Naive B cell (primary cell): ENCODE measurements at regions not wholly inside any gene's neighbourhood (a gene's known extent, or its start where the extent isn't known, plus 50 kb on each side); places are given as distances from the start of the nearest gene placed in this dataset.
"Not testable (repeated sequence)": the region's sequence is repeated elsewhere in the genome, so short reads cannot be mapped to it uniquely, and the experiment has no call there.

Experiments
- ATAC-seq, 2 donors: fragments of 150-1000 bp; cut with Tn5 transposase; 2 replicates each; pipeline ENCODE4 v1.10.0; 2021; ENCODE audit warnings: low read depth in 2 of 2, mild to moderate bottlenecking in 2 of 2, moderate library complexity in 2 of 2
- DNase-seq: peaks from one replicate; pipeline ENCODE4 v3.0.0; 2022
- H3K27ac Mint-ChIP-seq, 6 donors: one replicate each; pipeline ENCODE4 v1.8.0; 2020 to 2022; ENCODE audit warnings: mild to moderate bottlenecking in 6 of 6, mixed read lengths in 6 of 6, moderate library complexity in 5 of 6, inconsistent platforms in 2 of 6
- H3K27me3 Mint-ChIP-seq, 3 donors: one replicate each; pipeline ENCODE4 v1.8.0; 2021 to 2022; ENCODE audit warnings: mixed read lengths in 3 of 3, mild to moderate bottlenecking in 1 of 3
- H3K36me3 Mint-ChIP-seq, 2 donors: one replicate each; pipeline ENCODE4 v1.8.0; 2020 to 2022; ENCODE audit warnings: mixed read lengths in 2 of 2, inconsistent platforms in 1 of 2, mild to moderate bottlenecking in 1 of 2
- H3K4me1 Mint-ChIP-seq, 3 donors: one replicate each; pipeline ENCODE4 v1.8.0; 2020 to 2022; ENCODE audit warnings: mixed read lengths in 3 of 3, inconsistent platforms in 1 of 3, mild to moderate bottlenecking in 1 of 3, moderate library complexity in 1 of 3
- H3K4me3 Mint-ChIP-seq, 8 donors: one replicate each; pipeline ENCODE4 v1.8.0; 2020 to 2022; ENCODE audit warnings: mild to moderate bottlenecking in 8 of 8, mixed read lengths in 8 of 8, moderate library complexity in 8 of 8, inconsistent platforms in 2 of 8
- H3K9me3 Mint-ChIP-seq, 7 donors: one replicate each; pipeline ENCODE4 v1.8.0; 2020 to 2022; ENCODE audit warnings: mixed read lengths in 7 of 7, mild to moderate bottlenecking in 5 of 7, inconsistent platforms in 2 of 7, moderate library complexity in 1 of 7

DNA sequence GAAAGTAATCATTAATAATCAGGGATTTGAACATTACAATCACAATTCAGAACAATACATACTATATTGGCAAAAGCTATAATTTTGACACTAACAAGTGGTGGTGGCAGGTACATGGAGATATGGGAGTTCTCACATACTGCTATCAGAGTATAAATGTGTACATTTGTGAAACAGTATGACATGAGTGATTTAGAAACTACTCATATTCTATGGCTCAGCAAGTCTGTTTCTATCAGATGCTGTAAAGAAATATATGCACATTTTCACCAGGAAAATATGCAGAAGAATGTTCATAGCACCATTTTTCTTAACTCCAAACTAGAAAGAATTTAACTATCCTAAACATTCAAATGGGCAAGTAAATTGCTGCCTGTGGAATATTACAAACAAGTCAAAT, 620.0 kb downstream of the SH2D4B start:
- no peak overlapping the region for H3K27ac Mint-ChIP-seq
- peaks cover 0 to 1% (median 0%) of the 10 kb centered on the region in 7 donors for H3K9me3 Mint-ChIP-seq
- peaks cover 0 to 3% (median 0%) of the 10 kb centered on the region in 3 donors for H3K27me3 Mint-ChIP-seq
- no peak overlapping the region for H3K4me3 Mint-ChIP-seq
- H3K4me1 Mint-ChIP-seq = no peaks in the 10 kb centered on the region
- DNase-seq (no peak), ATAC-seq (no peak)
- H3K36me3 Mint-ChIP-seq = no peaks in the 10 kb centered on the region

DNA sequence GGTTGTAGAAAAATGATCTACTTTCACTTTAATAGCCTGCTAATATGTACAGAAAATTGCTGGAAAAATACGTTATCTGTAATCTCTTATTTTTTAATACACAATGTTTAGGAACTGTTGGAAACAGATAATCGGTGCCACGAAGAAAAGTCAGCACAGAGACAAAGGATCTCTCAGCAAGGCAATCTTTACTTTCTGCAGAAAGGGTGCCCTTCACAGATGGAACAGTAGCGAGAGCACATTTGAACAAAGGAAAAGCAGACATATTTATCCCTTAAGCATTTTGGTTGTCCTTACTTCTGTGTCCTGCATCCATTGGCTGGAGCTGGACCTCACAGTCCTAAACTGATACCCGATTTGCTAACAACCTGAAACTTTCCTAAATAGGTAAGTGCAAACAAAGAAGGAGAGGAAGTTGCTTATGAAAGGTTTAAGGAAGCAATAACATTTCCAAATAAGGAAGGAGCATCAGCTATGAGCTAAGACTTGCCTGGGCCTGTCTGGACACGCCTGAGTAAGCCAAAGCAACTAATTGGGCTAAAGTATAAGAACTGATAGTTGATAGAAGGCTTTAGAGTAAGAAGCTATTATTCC, 640.0 kb downstream of the SH2D4B start:
- ATAC-seq (no peak), DNase-seq (no peak)
- Mint-ChIP-seq H3K9me3 (peaks cover 0 to 14% (median 3%) of the 10 kb centered on the region in 7 donors), H3K4me3 (no peak overlapping the region), H3K27ac (no peak overlapping the region), H3K27me3 (no peaks in the 10 kb centered on the region), H3K4me1 (no peaks in the 10 kb centered on the region), H3K36me3 (no peaks in the 10 kb centered on the region)

DNA sequence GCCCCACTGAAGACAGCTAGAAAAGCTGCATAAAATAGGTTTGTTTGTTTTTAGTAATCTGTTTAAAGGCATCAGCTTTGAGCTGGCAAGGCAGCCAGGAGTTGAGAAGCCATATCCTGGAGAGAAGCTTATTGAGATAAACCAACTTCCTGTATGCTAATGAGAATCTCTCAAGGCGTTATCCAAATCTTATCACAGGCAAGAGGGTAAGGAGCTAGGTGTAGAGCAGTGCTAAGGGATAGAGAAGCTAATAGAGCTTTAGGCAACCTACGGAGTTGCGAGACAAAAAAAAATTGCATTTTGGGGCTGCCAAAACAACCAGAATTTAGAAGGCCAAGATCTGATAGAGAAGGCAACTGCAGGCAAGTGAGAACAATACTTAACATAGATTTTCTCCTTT, 641.6 kb downstream of the SH2D4B start:
- no peak overlapping the region for H3K27ac Mint-ChIP-seq
- no peak for ATAC-seq
- H3K4me3 Mint-ChIP-seq = no peak overlapping the region
- H3K27me3 Mint-ChIP-seq = no peaks in the 10 kb centered on the region
- H3K4me1 Mint-ChIP-seq = no peaks in the 10 kb centered on the region
- no peaks in the 10 kb centered on the region for H3K36me3 Mint-ChIP-seq
- H3K9me3 Mint-ChIP-seq = peaks cover 0 to 14% (median 4%) of the 10 kb centered on the region in 7 donors
- no peak for DNase-seq

DNA sequence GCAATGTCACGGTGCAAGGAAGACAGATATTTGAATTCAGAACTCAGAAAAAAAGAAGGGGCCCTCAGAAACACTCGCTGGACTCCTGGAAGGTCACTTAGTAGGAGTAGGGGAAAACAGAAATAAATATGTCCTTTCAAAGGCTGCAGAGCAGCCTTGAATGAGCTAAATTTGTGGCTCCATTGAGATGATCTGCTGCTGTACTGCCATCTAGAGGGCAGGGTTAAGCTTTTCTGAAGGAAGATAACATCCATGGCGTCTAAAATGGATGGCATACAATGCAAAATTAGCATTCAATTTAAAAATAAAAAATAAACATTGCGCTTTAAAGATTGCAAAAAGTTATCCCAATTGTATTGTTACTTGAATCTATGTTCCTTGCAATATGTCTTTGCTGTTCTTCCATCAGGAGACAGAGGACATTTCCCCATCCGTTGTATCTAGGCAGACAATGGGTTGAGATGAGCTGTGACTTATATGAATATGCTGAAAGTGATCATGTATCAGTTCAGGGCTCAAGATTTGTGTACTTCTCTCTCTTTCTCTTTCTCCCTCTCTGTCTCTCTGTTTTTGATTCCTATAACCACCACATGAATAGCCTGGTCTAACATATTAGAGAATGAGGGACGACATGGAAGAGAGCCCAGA, 642.2 kb downstream of the SH2D4B start:
- ATAC-seq (no peak), DNase-seq (no peak)
- H3K36me3 Mint-ChIP-seq = no peaks in the 10 kb centered on the region
- peaks cover 0 to 14% (median 4%) of the 10 kb centered on the region in 7 donors for H3K9me3 Mint-ChIP-seq
- H3K27ac Mint-ChIP-seq = no peak overlapping the region
- H3K4me3 Mint-ChIP-seq = no peak overlapping the region
- no peaks in the 10 kb centered on the region for H3K27me3 Mint-ChIP-seq
- H3K4me1 Mint-ChIP-seq = no peaks in the 10 kb centered on the region

DNA sequence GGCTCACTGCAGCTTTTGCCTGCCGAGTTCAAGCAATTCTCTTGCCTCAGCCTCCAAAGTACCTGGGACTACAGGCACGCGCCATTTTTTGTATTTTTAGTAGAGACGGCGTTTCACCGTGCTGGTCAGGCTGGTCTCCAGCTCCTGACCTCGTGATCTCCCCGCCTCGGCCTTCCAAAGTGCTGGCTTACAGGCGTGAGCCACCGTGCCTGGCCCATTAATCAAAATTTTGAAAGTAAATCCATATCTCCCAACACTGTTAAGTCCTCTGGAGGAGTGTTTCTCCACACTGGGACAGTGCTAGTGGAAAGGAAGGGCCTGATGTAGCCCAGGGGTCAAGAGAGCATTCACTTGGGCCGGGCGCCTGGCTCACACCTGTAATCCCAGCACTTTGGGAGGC, 644.6 kb downstream of the SH2D4B start:
- H3K4me3 Mint-ChIP-seq = no peak overlapping the region
- ATAC-seq (no peak), DNase-seq (no peak)
- no peaks in the 10 kb centered on the region for H3K36me3 Mint-ChIP-seq
- H3K27me3 Mint-ChIP-seq = no peaks in the 10 kb centered on the region
- no peak overlapping the region for H3K27ac Mint-ChIP-seq
- no peaks in the 10 kb centered on the region for H3K4me1 Mint-ChIP-seq
- H3K9me3 Mint-ChIP-seq = peaks cover 0 to 6% (median 4%) of the 10 kb centered on the region in 7 donors

DNA sequence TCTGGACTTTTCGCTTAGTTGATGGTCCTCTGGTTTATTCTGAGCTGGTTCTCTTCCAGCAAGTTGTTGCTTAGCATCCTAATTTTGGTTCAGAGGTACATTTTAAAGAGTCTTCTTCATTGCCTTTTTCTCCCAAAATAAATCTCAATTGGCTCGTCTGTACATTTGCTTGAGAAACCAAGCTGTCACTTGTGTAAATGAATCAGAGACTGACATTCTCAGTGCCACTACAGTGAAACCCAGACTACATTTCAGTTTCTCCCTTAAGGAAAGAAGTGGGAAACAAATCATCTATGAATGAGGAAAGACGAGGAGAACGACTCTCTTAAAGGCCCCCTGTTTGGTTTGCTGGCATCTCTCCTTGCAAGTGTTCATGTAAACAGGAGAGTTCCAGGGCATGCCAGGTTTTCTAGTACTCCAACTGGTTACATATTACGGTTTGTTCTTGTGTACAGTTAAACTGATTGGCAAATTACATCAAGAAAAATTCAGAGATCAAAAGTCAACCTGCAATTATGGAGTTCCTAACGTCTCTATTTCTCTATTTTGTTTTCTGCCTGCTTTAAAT, 654.6 kb downstream of the SH2D4B start:
- H3K27ac Mint-ChIP-seq = no peak overlapping the region
- DNase-seq (no peak), ATAC-seq (no peak)
- peaks cover 0 to 3% (median 0%) of the 10 kb centered on the region in 7 donors for H3K9me3 Mint-ChIP-seq
- no peak overlapping the region for H3K4me3 Mint-ChIP-seq
- no peaks in the 10 kb centered on the region for H3K4me1 Mint-ChIP-seq
- no peaks in the 10 kb centered on the region for H3K27me3 Mint-ChIP-seq
- H3K36me3 Mint-ChIP-seq = no peaks in the 10 kb centered on the region

DNA sequence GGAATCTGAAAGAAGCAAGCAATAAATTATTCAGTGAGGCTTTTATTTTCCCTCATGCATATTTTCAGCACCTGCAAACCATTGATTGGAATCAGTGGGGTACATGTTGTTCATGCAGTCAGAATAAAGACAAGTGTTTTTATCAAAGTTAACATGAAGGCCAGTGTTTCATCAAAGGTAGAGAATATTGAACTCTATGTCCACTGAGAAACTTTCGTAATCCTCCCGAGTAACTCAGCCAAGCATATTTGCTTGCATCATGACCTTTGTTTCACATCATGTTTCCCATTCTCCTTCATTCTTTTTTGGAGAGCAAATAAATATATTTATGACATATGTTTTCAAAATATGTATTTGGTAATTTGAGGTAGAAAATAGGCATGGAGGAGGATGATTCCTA, 663.1 kb downstream of the SH2D4B start:
- ATAC-seq = no peak
- H3K27ac Mint-ChIP-seq = no peak overlapping the region
- H3K36me3 Mint-ChIP-seq = no peaks in the 10 kb centered on the region
- H3K4me3 Mint-ChIP-seq = no peak overlapping the region
- H3K4me1 Mint-ChIP-seq = no peaks in the 10 kb centered on the region
- no peak for DNase-seq
- H3K9me3 Mint-ChIP-seq = peaks cover 0 to 5% (median 2%) of the 10 kb centered on the region in 7 donors
- peaks cover 0 to 6% (median 0%) of the 10 kb centered on the region in 3 donors for H3K27me3 Mint-ChIP-seq

DNA sequence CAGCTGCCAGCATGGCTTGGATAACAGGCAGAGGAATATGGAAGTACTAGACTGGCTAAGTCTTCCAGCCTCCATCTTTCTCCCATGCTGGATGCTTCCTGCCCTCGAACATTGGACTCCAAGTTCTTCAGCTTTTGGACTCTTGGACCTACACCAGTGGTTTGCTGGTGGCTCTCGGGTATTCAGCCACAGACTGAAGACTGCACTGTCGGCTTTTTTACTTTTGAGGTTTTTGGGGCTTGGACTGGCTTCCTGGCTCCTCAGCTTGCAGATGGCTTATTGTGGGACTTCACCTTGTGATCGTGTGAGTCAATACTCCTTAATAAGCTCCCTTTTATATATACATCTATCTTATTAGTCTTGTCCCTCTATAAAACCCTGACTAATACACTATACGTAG, 667.6 kb upstream of the NRG3 start:
- H3K27me3 Mint-ChIP-seq, ATAC-seq, H3K9me3 Mint-ChIP-seq, H3K36me3 Mint-ChIP-seq, H3K4me1 Mint-ChIP-seq, DNase-seq, H3K27ac Mint-ChIP-seq, H3K4me3 Mint-ChIP-seq: not testable (repeated sequence)

DNA sequence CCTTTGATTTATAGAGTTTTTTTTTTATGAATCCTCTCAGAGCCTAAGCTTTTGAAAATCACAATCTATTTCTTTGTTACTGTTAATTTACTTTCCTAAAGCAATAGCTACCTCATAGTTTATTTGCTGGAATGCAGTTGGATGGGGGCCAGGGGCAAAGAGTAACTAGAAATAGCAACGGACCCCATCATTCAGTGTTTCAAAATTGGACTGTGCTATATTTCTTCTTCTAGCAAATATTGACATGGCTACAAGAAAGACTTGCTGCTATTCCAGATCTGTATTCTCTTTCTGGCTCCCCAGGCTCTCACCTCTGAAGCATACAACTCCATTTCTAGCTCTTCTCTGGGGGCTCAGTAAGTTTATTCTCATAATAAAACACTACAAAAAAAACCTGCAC, 661.6 kb upstream of the NRG3 start:
- H3K9me3 Mint-ChIP-seq = peaks cover 0 to 2% (median 0%) of the 10 kb centered on the region in 7 donors
- no peak for DNase-seq
- H3K4me3 Mint-ChIP-seq = no peak overlapping the region
- no peak overlapping the region for H3K27ac Mint-ChIP-seq
- no peaks in the 10 kb centered on the region for H3K4me1 Mint-ChIP-seq
- no peak for ATAC-seq
- no peaks in the 10 kb centered on the region for H3K27me3 Mint-ChIP-seq
- H3K36me3 Mint-ChIP-seq = no peaks in the 10 kb centered on the region

DNA sequence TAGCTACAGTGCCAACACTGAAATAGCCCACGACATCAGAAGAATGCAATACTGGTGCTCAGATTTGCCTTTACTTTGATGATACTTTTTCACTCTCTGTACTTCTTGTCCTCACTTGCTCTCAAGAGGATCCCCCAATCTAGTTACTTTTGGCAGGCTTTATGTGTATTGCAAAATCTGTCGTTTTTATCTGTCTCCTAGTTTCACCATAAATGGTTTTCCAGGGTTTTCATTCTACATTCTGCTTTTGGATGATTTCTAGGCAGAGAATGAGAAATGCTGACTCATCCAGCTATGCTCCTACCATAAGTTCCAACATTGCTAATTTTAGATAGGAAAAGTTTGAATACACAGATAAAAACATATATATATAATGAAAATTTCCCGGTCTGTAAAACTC, 659.5 kb upstream of the NRG3 start:
- ATAC-seq (no peak), DNase-seq (no peak)
- Mint-ChIP-seq H3K27me3 (no peaks in the 10 kb centered on the region), H3K4me3 (no peak overlapping the region), H3K36me3 (no peaks in the 10 kb centered on the region), H3K27ac (no peak overlapping the region), H3K9me3 (peaks cover 0 to 2% (median 0%) of the 10 kb centered on the region in 7 donors), H3K4me1 (no peaks in the 10 kb centered on the region)

DNA sequence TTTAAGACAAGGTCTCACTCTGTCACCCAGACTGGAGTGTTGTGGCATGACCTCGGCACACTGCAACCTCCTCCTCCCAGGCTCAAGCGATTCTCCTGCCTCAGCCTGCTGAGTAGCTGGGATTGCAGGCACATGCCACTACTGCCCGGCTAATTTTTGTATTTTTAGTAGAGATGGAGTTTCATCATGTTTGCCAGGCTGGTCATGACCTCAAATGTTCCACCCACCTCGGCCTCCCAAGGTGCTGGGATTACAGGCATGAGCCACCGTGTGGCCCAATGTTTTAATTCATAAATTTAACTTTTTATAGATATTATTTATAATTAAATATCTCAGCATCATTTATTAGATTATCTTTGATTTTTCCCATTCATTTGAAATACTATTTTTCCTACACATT, 658.0 kb upstream of the NRG3 start:
- ATAC-seq (no peak), DNase-seq (no peak)
- Mint-ChIP-seq H3K4me1 (no peaks in the 10 kb centered on the region), H3K27ac (no peak overlapping the region), H3K36me3 (no peaks in the 10 kb centered on the region), H3K9me3 (peaks cover 0 to 2% (median 0%) of the 10 kb centered on the region in 7 donors), H3K27me3 (no peaks in the 10 kb centered on the region), H3K4me3 (peak overlapping the region in 1 of 8 donors; percentile 42)

DNA sequence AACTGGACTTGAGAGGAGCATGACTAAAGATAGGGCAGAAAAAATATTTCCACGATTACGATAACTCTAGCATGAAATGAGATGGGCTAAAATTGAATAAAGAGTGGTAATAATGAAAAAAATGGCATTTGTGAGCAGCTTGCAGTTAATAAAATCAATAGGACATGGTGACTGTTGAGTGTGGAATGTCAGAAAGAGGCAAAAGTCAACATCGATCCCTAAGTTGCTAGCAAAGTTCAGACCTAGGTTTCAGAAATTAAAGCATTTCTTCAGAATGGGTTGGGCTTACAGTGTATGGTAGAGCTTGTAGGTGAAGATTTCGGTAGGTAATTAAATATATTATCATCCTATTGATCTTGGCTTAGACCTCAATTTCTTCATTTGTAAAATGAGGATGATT, 656.7 kb upstream of the NRG3 start:
- Mint-ChIP-seq H3K4me1 (no peaks in the 10 kb centered on the region), H3K36me3 (no peaks in the 10 kb centered on the region), H3K4me3 (no peak overlapping the region), H3K9me3 (peaks cover 0 to 7% (median 2%) of the 10 kb centered on the region in 7 donors), H3K27ac (no peak overlapping the region), H3K27me3 (no peaks in the 10 kb centered on the region)
- ATAC-seq (no peak), DNase-seq (no peak)

DNA sequence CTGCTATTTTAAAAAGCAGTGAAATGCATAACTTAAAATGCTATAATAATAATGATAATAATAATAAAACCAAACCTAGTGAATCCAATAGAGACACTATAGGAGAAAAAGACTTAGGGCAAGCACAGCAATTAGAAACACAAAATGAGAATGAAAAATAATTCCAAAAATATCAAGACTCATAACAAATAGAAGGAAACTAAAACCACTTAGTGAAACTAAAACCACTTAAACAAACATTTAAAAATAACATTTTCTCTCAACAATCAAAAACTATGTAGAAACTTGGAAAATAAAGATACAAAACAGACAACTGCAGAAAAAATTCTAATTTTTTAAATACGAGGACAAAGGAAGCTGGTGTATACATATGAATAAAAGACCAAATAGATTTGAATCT, 655.2 kb upstream of the NRG3 start:
- Mint-ChIP-seq H3K4me1 (no peaks in the 10 kb centered on the region), H3K27ac (no peak overlapping the region), H3K4me3 (peak overlapping the region in 2 of 8 donors; percentile 25 to 26), H3K9me3 (peaks cover 0 to 7% (median 2%) of the 10 kb centered on the region in 7 donors), H3K36me3 (no peaks in the 10 kb centered on the region), H3K27me3 (no peaks in the 10 kb centered on the region)
- no peak for ATAC-seq
- DNase-seq = no peak

DNA sequence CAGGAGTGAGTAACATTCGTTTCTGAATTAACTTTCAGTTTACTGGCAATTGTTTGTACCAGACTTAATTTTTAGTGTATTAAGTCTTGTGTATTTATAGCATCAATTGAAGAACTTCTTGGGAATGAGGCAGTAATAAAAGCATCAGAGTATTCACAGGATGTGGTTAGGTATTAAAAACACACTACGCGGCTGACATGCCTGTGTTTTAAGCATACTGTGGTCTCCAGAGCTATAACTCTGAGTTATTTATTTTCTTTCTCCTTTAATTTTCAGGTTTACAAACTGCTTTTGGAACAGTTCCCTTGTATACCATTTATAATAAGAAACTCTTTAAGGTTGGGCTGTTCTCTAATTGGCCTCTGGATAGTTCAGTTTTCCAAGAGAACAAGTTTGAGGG, 626.1 kb upstream of the NRG3 start:
- H3K9me3 Mint-ChIP-seq = no peaks in the 10 kb centered on the region

More for the DNA sequence above, 626.1 kb upstream of the NRG3 start:
- Mint-ChIP-seq H3K4me3 (no peak overlapping the region), H3K4me1 (no peaks in the 10 kb centered on the region), H3K27me3 (no peaks in the 10 kb centered on the region), H3K36me3 (no peaks in the 10 kb centered on the region), H3K27ac (no peak overlapping the region)
- DNase-seq (no peak), ATAC-seq (no peak)
